Brain microvascular endothelial cell (primary cell): ENCODE measurements at regions not wholly inside any gene's neighbourhood (a gene's known extent, or its start where the extent isn't known, plus 50 kb on each side); places are given as distances from the start of the nearest gene placed in this dataset.
A peak's percentile ranks its signal among the peaks of the same experiment; 100 is the strongest.

Experiments used
- DNase-seq: peaks from one replicate; pipeline ENCODE4 v3.0.0-alpha.2; 2020
- H3K27ac ChIP-seq: fragments of 250-450 bp; sonication (Bioruptor Pico); 2 replicates; pipeline ENCODE4 v1.5.1; 2020; ENCODE audit warnings: mild to moderate bottlenecking, moderate library complexity
- H3K27me3 ChIP-seq: fragments of 250-450 bp; sonication (Bioruptor Pico); replicated peaks from 2 replicates; pipeline ENCODE4 v1.5.1; 2020; ENCODE audit warnings: mild to moderate bottlenecking
- H3K36me3 ChIP-seq: fragments of 250-450 bp; sonication (Bioruptor Pico); replicated peaks from 2 replicates; pipeline ENCODE4 v1.5.1; 2020; ENCODE audit warnings: mild to moderate bottlenecking
- H3K4me3 ChIP-seq: 2 replicates; pipeline ENCODE4 v1.5.1; 2011; ENCODE audit warnings: low read depth, mild to moderate bottlenecking, control low read depth, low read length, moderate library complexity
- CTCF ChIP-seq: IDR thresholded peaks from 2 replicates; pipeline ENCODE4 v1.5.1; 2011; ENCODE audit warnings: low read depth, mild to moderate bottlenecking, moderate library complexity, low read length, control low read depth, inconsistent platforms; ENCODE audit errors: missing control alignments
- in situ Hi-C: cut with HindIII; loops from 2 replicates; pipeline ENCODE4 v1.10.0; 2017; ENCODE audit warnings: low sequenced_read_pairs, low pct_ligation_motif_present

- DNase-seq, result no peak
- no peak for TF ChIP-seq CTCF
- Histone ChIP-seq H3K36me3 (no peaks in the 10 kb centered on the region), H3K27me3 (no peaks in the 10 kb centered on the region), H3K27ac (no peak overlapping the region), H3K4me3 (no peak overlapping the region)
- in situ Hi-C loops, result no loop called here
These were observed 721.5 kb upstream of the KLHL1 start for GRCh38 chr13:70829748-70830147.

GRCh38 chr13:70817576-70817975 lies 709.3 kb upstream of the KLHL1 start:
- H3K4me3 ChIP-seq, result no peak overlapping the region
- TF ChIP-seq CTCF, result no peak
- DNase-seq, result peak; percentile 24
- H3K27ac ChIP-seq, result peak overlapping the region; percentile 46
- H3K27me3 ChIP-seq, result no peaks in the 10 kb centered on the region
- H3K36me3 ChIP-seq, result no peaks in the 10 kb centered on the region
- in situ Hi-C loops, result no loop called here

GRCh38 chr13:70816853-70817252 lies 708.6 kb upstream of the KLHL1 start:
- Histone ChIP-seq H3K27ac (peak overlapping the region; percentile 46), H3K36me3 (no peaks in the 10 kb centered on the region), H3K4me3 (no peak overlapping the region), H3K27me3 (no peaks in the 10 kb centered on the region)
- in situ Hi-C loops, result no loop called here
- TF ChIP-seq CTCF, result no peak
- peak; percentile 22 for DNase-seq

- in situ Hi-C loops, result no loop called here
- DNase-seq, result no peak
- no peaks in the 10 kb centered on the region for H3K36me3 ChIP-seq
- no peak for TF ChIP-seq CTCF
- H3K27ac ChIP-seq, result no peak overlapping the region
- H3K27me3 ChIP-seq, result no peaks in the 10 kb centered on the region
- H3K4me3 ChIP-seq, result no peak overlapping the region
These were observed 706.4 kb upstream of the KLHL1 start for GRCh38 chr13:70814684-70815083.

- H3K36me3 ChIP-seq, result no peaks in the 10 kb centered on the region
- in situ Hi-C loops, result no loop called here
- no peaks in the 10 kb centered on the region for H3K27me3 ChIP-seq
- peak overlapping the region; percentile 77 for H3K27ac ChIP-seq
- peak; percentile 72 for DNase-seq
- H3K4me3 ChIP-seq, result no peak overlapping the region
- TF ChIP-seq CTCF, result no peak
These were observed 704.2 kb upstream of the KLHL1 start for GRCh38 chr13:70812481-70812880.

GRCh38 chr13:70809588-70809987 lies 701.3 kb upstream of the KLHL1 start:
- in situ Hi-C loops, result no loop called here
- TF ChIP-seq CTCF, result no peak
- DNase-seq, result no peak

More at GRCh38 chr13:70809588-70809987, 701.3 kb upstream of the KLHL1 start:
- Histone ChIP-seq H3K27me3 (no peaks in the 10 kb centered on the region), H3K4me3 (no peak overlapping the region), H3K36me3 (no peaks in the 10 kb centered on the region), H3K27ac (no peak overlapping the region)
